ENCODE measurements at regions not wholly inside any gene's neighbourhood (a gene's known extent, or its start where the extent isn't known, plus 50 kb on each side); places are given as distances from the start of the nearest gene placed in this dataset.

DNA sequence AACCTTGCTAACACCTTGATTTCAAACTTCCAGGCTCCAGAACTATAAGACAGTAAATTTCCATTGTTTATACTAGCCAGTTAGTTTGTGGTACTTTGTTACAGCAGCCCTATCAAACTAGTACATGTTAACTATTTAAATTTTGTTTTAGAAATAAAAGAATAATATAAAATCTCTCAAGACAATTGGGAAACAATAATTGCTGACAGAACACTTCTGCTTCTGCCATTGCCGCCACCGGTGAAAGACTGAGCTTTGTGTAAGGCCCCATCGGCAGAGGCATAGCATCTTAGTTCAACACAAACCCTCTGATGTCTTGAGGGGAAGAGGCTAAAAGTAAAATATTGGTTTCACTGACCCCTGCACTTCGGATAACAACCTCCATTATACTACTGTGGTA, 1607.1 kb upstream of the SEL1L start:
- H3K36me3 ChIP-seq (ENCODE audit: control insufficient read depth in 1 of 2, insufficient read depth in 2 of 2, low read depth in 1 of 2, low read length in 2 of 2), result no peaks in the 10 kb centered on the region
- no peak overlapping the region for H3K9ac ChIP-seq (ENCODE audit: low read length)
- H2AK5ac ChIP-seq (ENCODE audit: low read length, severe bottlenecking), result no peak overlapping the region
- H3K4me1 ChIP-seq (ENCODE audit: control insufficient read depth, insufficient read depth, low read depth, low read length), result no peaks in the 10 kb centered on the region
- H3K79me1 ChIP-seq (replicated peaks; ENCODE audit: low read length, poor library complexity, severe bottlenecking), result no peaks in the 10 kb centered on the region
- no peak overlapping the region for H3K4me3 ChIP-seq (ENCODE audit: insufficient read depth in 1 of 2, low read depth in 1 of 2, low read length in 2 of 2)
- no peak overlapping the region for H2BK15ac ChIP-seq (ENCODE audit: low read depth, poor library complexity, severe bottlenecking)
- no peak overlapping the region for H2BK5ac ChIP-seq (ENCODE audit: low read depth, low read length, poor library complexity, severe bottlenecking)
- no peak overlapping the region for H2AFZ ChIP-seq (ENCODE audit: low read depth, low read length)
- H4K91ac ChIP-seq (ENCODE audit: low read length), result no peak overlapping the region
- H2BK12ac ChIP-seq (ENCODE audit: low read length in 2 of 2), result no peak overlapping the region
- no peaks in the 10 kb centered on the region for H3K9me3 ChIP-seq (ENCODE audit: control insufficient read depth, low read length)
- no peaks in the 10 kb centered on the region for H3K27me3 ChIP-seq (ENCODE audit: control insufficient read depth in 1 of 2, insufficient read depth in 1 of 2, low read length in 2 of 2)
- no peak overlapping the region for H3K23ac ChIP-seq (ENCODE audit: low read length in 2 of 2)
- no peak overlapping the region for H4K8ac ChIP-seq (ENCODE audit: low read length)
- no peak overlapping the region for H3K27ac ChIP-seq (ENCODE audit: low read length, poor library complexity, severe bottlenecking)
- H2BK120ac ChIP-seq (ENCODE audit: low read depth, low read length), result no peak overlapping the region
- DNase-seq, result no peak
- H3K4me2 ChIP-seq (ENCODE audit: low read length, poor library complexity, severe bottlenecking), result no peak overlapping the region
- WGBS, result 100% methylated on average over 3 of the region's 4 CpGs
- H3K18ac ChIP-seq (ENCODE audit: low read depth in 1 of 2, low read length in 2 of 2), result no peak overlapping the region
- H3K4ac ChIP-seq (ENCODE audit: low read depth in 1 of 2, low read length in 2 of 2), result no peak overlapping the region
- no peak overlapping the region for H3K14ac ChIP-seq (ENCODE audit: low read length in 2 of 2)

DNA sequence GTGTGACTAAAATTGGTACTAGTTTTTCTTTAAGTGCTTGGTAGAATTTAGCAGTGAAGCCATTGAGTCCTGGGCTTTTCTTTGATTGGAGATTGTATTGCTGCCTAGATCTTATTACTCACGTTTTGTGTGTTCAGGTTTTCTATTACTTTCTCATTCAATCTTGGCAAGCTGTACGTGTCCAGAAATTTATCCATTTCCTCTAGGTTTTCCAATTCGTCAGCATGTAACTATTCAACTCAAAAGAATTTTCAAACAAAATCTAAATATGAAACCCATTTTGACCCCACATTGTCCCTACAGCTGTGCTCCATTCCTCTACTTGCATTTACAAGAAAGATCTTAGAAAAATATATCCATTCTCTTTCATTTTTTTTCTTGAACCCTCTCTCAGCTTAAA, 1613.4 kb upstream of the SEL1L start:
- H2BK15ac ChIP-seq (ENCODE audit: low read depth, poor library complexity, severe bottlenecking), result no peak overlapping the region
- H3K4ac ChIP-seq (ENCODE audit: low read depth in 1 of 2, low read length in 2 of 2), result no peak overlapping the region
- no peak overlapping the region for H4K8ac ChIP-seq (ENCODE audit: low read length)
- DNase-seq, result no peak
- H2AK5ac ChIP-seq (ENCODE audit: low read length, severe bottlenecking), result no peak overlapping the region
- no peak overlapping the region for H3K4me2 ChIP-seq (ENCODE audit: low read length, poor library complexity, severe bottlenecking)
- no peaks in the 10 kb centered on the region for H3K36me3 ChIP-seq (ENCODE audit: control insufficient read depth in 1 of 2, insufficient read depth in 2 of 2, low read depth in 1 of 2, low read length in 2 of 2)
- no peak overlapping the region for H2BK5ac ChIP-seq (ENCODE audit: low read depth, low read length, poor library complexity, severe bottlenecking)
- no peaks in the 10 kb centered on the region for H3K9me3 ChIP-seq (ENCODE audit: control insufficient read depth, low read length)
- WGBS, result 84% methylated on average over 3 of the region's 3 CpGs
- no peak overlapping the region for H2BK120ac ChIP-seq (ENCODE audit: low read depth, low read length)
- no peak overlapping the region for H2AFZ ChIP-seq (ENCODE audit: low read depth, low read length)
- H2BK12ac ChIP-seq (ENCODE audit: low read length in 2 of 2), result no peak overlapping the region
- H3K27me3 ChIP-seq (ENCODE audit: control insufficient read depth in 1 of 2, insufficient read depth in 1 of 2, low read length in 2 of 2), result no peaks in the 10 kb centered on the region
- H3K23ac ChIP-seq (ENCODE audit: low read length in 2 of 2), result no peak overlapping the region
- no peaks in the 10 kb centered on the region for H3K79me1 ChIP-seq (replicated peaks; ENCODE audit: low read length, poor library complexity, severe bottlenecking)
- H3K18ac ChIP-seq (ENCODE audit: low read depth in 1 of 2, low read length in 2 of 2), result no peak overlapping the region
- no peaks in the 10 kb centered on the region for H3K4me1 ChIP-seq (ENCODE audit: control insufficient read depth, insufficient read depth, low read depth, low read length)
- no peak overlapping the region for H3K14ac ChIP-seq (ENCODE audit: low read length in 2 of 2)
- no peak overlapping the region for H3K27ac ChIP-seq (ENCODE audit: low read length, poor library complexity, severe bottlenecking)
- H3K4me3 ChIP-seq (ENCODE audit: insufficient read depth in 1 of 2, low read depth in 1 of 2, low read length in 2 of 2), result no peak overlapping the region
- no peak overlapping the region for H3K9ac ChIP-seq (ENCODE audit: low read length)
- no peak overlapping the region for H4K91ac ChIP-seq (ENCODE audit: low read length)

DNA sequence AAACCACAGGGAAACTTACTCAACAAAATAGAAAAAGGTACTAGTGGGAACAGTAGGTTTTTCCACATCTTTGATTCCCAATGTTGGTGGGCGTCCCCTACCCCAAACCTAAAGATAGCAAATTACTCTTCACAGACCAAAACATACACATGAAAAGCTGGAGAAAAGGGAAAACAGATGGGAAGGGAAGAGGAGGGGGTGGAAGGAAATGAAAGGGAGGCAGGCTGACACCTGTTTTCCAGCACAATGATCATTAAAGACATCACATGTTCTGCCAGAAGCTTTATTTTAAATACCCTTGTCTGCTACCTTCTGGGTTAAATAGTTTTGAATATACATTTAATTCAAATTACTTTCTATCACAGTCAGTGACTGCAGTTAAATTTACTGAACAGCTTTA, 1617.9 kb upstream of the SEL1L start:
- no peak overlapping the region for H2BK5ac ChIP-seq (ENCODE audit: low read depth, low read length, poor library complexity, severe bottlenecking)
- H3K4me1 ChIP-seq (ENCODE audit: control insufficient read depth, insufficient read depth, low read depth, low read length), result no peaks in the 10 kb centered on the region
- H4K91ac ChIP-seq (ENCODE audit: low read length), result no peak overlapping the region
- H2AK5ac ChIP-seq (ENCODE audit: low read length, severe bottlenecking), result no peak overlapping the region
- no peak overlapping the region for H4K8ac ChIP-seq (ENCODE audit: low read length)
- no peak overlapping the region for H2AFZ ChIP-seq (ENCODE audit: low read depth, low read length)
- no CpG with 5 or more reads among the region's 1 CpG for WGBS
- H3K27me3 ChIP-seq (ENCODE audit: control insufficient read depth in 1 of 2, insufficient read depth in 1 of 2, low read length in 2 of 2), result no peaks in the 10 kb centered on the region
- H3K4me2 ChIP-seq (ENCODE audit: low read length, poor library complexity, severe bottlenecking), result no peak overlapping the region
- no peak for DNase-seq
- H3K9ac ChIP-seq (ENCODE audit: low read length), result no peak overlapping the region
- no peak overlapping the region for H3K23ac ChIP-seq (ENCODE audit: low read length in 2 of 2)
- H3K4me3 ChIP-seq (ENCODE audit: insufficient read depth in 1 of 2, low read depth in 1 of 2, low read length in 2 of 2), result no peak overlapping the region
- H3K79me1 ChIP-seq (replicated peaks; ENCODE audit: low read length, poor library complexity, severe bottlenecking), result no peaks in the 10 kb centered on the region
- no peak overlapping the region for H3K4ac ChIP-seq (ENCODE audit: low read depth in 1 of 2, low read length in 2 of 2)
- no peak overlapping the region for H3K14ac ChIP-seq (ENCODE audit: low read length in 2 of 2)
- no peak overlapping the region for H2BK15ac ChIP-seq (ENCODE audit: low read depth, poor library complexity, severe bottlenecking)
- no peak overlapping the region for H3K18ac ChIP-seq (ENCODE audit: low read depth in 1 of 2, low read length in 2 of 2)
- H3K9me3 ChIP-seq (ENCODE audit: control insufficient read depth, low read length), result no peaks in the 10 kb centered on the region
- no peak overlapping the region for H3K27ac ChIP-seq (ENCODE audit: low read length, poor library complexity, severe bottlenecking)
- H2BK120ac ChIP-seq (ENCODE audit: low read depth, low read length), result no peak overlapping the region
- no peak overlapping the region for H2BK12ac ChIP-seq (ENCODE audit: low read length in 2 of 2)
- H3K36me3 ChIP-seq (ENCODE audit: control insufficient read depth in 1 of 2, insufficient read depth in 2 of 2, low read depth in 1 of 2, low read length in 2 of 2), result no peaks in the 10 kb centered on the region

DNA sequence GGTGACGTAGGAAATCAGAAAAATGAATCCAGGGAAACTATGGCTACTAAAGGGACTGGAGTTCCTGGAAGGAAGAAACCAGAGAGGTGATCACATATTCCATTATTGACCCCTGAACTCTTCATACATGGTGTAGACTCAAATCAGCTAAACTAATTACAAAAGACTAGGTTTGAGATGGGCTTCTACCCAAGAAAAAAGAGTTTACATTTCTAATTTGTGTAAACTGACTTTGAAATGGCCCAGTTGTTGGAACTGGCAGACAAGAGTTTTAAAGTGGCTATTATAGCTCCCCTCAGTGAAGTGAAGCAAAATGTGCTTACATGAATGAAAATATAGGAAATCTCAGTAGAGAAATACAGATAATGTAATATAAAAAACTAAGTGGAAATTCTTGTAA, 1619.4 kb upstream of the SEL1L start:
- Histone ChIP-seq H2BK15ac (ENCODE audit: low read depth, poor library complexity, severe bottlenecking) (no peak overlapping the region), H3K9ac (ENCODE audit: low read length) (no peak overlapping the region), H4K8ac (ENCODE audit: low read length) (no peak overlapping the region), H2AK5ac (ENCODE audit: low read length, severe bottlenecking) (no peak overlapping the region), H3K79me1 (replicated peaks; ENCODE audit: low read length, poor library complexity, severe bottlenecking) (no peaks in the 10 kb centered on the region), H3K4me3 (ENCODE audit: insufficient read depth in 1 of 2, low read depth in 1 of 2, low read length in 2 of 2) (no peak overlapping the region), H4K91ac (ENCODE audit: low read length) (no peak overlapping the region), H2BK120ac (ENCODE audit: low read depth, low read length) (no peak overlapping the region), H3K27ac (ENCODE audit: low read length, poor library complexity, severe bottlenecking) (no peak overlapping the region), H2BK5ac (ENCODE audit: low read depth, low read length, poor library complexity, severe bottlenecking) (no peak overlapping the region), H3K9me3 (ENCODE audit: control insufficient read depth, low read length) (no peaks in the 10 kb centered on the region), H3K18ac (ENCODE audit: low read depth in 1 of 2, low read length in 2 of 2) (no peak overlapping the region), H2BK12ac (ENCODE audit: low read length in 2 of 2) (no peak overlapping the region), H2AFZ (ENCODE audit: low read depth, low read length) (no peak overlapping the region), H3K4me1 (ENCODE audit: control insufficient read depth, insufficient read depth, low read depth, low read length) (no peaks in the 10 kb centered on the region), H3K4me2 (ENCODE audit: low read length, poor library complexity, severe bottlenecking) (no peak overlapping the region), H3K14ac (ENCODE audit: low read length in 2 of 2) (no peak overlapping the region), H3K27me3 (ENCODE audit: control insufficient read depth in 1 of 2, insufficient read depth in 1 of 2, low read length in 2 of 2) (no peaks in the 10 kb centered on the region), H3K36me3 (ENCODE audit: control insufficient read depth in 1 of 2, insufficient read depth in 2 of 2, low read depth in 1 of 2, low read length in 2 of 2) (no peaks in the 10 kb centered on the region), H3K23ac (ENCODE audit: low read length in 2 of 2) (no peak overlapping the region), H3K4ac (ENCODE audit: low read depth in 1 of 2, low read length in 2 of 2) (no peak overlapping the region)
- 80% methylated on average over 1 of the region's 1 CpG for WGBS
- no peak for DNase-seq
